GM18511 (cell line): ENCODE measurements at regions not wholly inside any gene's neighbourhood (a gene's known extent, or its start where the extent isn't known, plus 50 kb on each side); places are given as distances from the start of the nearest gene placed in this dataset.
"Not testable (repeated sequence)": the region's sequence is repeated elsewhere in the genome, so short reads cannot be mapped to it uniquely, and the experiment has no call there.

Experiments used
- ATAC-seq: cut with Tn5 transposase; IDR thresholded peaks from one replicate; pipeline ENCODE4 v1.9.1; 2021; ENCODE audit warnings: mild to moderate bottlenecking, moderate library complexity; ENCODE audit not compliant: unreplicated experiment

- no peak for ATAC-seq
Measured at GRCh38 chrX:74251006-74251930, 52.7 kb upstream of the ZCCHC13 start.

- no peak for ATAC-seq
Measured at GRCh38 chrX:74250574-74250973, 53.4 kb upstream of the ZCCHC13 start.

- ATAC-seq: no peak
Measured at GRCh38 chrX:74249963-74250362, 54.0 kb upstream of the ZCCHC13 start.

GRCh38 chrX:74248889-74249288 lies 55.1 kb upstream of the ZCCHC13 start:
- ATAC-seq: no peak

GRCh38 chrX:74246524-74246923 lies 57.5 kb upstream of the ZCCHC13 start:
- ATAC-seq: no peak

GRCh38 chrX:74242484-74243138 lies 61.4 kb upstream of the ZCCHC13 start:
- ATAC-seq: no peak

- no peak for ATAC-seq
Measured at GRCh38 chrX:74242050-74242449, 61.9 kb upstream of the ZCCHC13 start.

- no peak for ATAC-seq
Measured at GRCh38 chrX:74238771-74239170, 65.2 kb upstream of the ZCCHC13 start.

- no peak for ATAC-seq
Measured at GRCh38 chrX:74234818-74235217, 69.2 kb upstream of the ZCCHC13 start.

GRCh38 chrX:74232859-74233258 lies 71.1 kb upstream of the ZCCHC13 start:
- no peak for ATAC-seq

- ATAC-seq: no peak
Measured at GRCh38 chrX:74231625-74232024, 72.4 kb upstream of the ZCCHC13 start.

- ATAC-seq: no peak
Measured at GRCh38 chrX:74230094-74230493, 73.9 kb upstream of the ZCCHC13 start.

- ATAC-seq: no peak
Measured at GRCh38 chrX:74225111-74225510, 78.9 kb upstream of the ZCCHC13 start.

GRCh38 chrX:74220277-74220676 lies 83.7 kb upstream of the ZCCHC13 start:
- no peak for ATAC-seq

- ATAC-seq: no peak
Measured at GRCh38 chrX:74218895-74219294, 85.1 kb upstream of the ZCCHC13 start.

- ATAC-seq: no peak
Measured at GRCh38 chrX:74216421-74216820, 87.6 kb upstream of the ZCCHC13 start.

- no peak for ATAC-seq
Measured at GRCh38 chrX:74211911-74212310, 92.1 kb upstream of the ZCCHC13 start.

- ATAC-seq: no peak
Measured at GRCh38 chrX:74207539-74207938, 96.4 kb upstream of the ZCCHC13 start.

- no peak for ATAC-seq
Measured at GRCh38 chrX:74195605-74196004, 108.4 kb upstream of the ZCCHC13 start.

- no peak for ATAC-seq
Measured at GRCh38 chrX:74195120-74195519, 108.9 kb upstream of the ZCCHC13 start.

GRCh38 chrX:74187211-74187610 lies 116.8 kb upstream of the ZCCHC13 start:
- ATAC-seq: no peak

GRCh38 chrX:74183047-74183446 lies 120.9 kb upstream of the ZCCHC13 start:
- ATAC-seq: not testable (repeated sequence)
